Astrocyte (in vitro differentiated cells and primary cell): ENCODE measurements at regions not wholly inside any gene's neighbourhood (a gene's known extent, or its start where the extent isn't known, plus 50 kb on each side); places are given as distances from the start of the nearest gene placed in this dataset.

Experiments
- CTCF ChIP-seq: IDR thresholded peaks from 2 replicates; pipeline ENCODE4 v1.5.1; 2011; ENCODE audit warnings: low read depth, mild to moderate bottlenecking, inconsistent platforms, low read length, moderate library complexity; ENCODE audit not compliant: insufficient read depth
- EZH2 ChIP-seq: IDR thresholded peaks from 2 replicates; pipeline ENCODE4 v1.6.1; 2012; ENCODE audit warnings: mild to moderate bottlenecking, low read length, inconsistent platforms; ENCODE audit not compliant: insufficient read depth

GRCh38 chrX:25869761-25870160 is 268.4 kb upstream of the MAGEB18 start:
- no peak for TF ChIP-seq CTCF
- TF ChIP-seq EZH2, result no peak
